Fibroblast of mammary gland (primary cell): ENCODE measurements at regions not wholly inside any gene's neighbourhood (a gene's known extent, or its start where the extent isn't known, plus 50 kb on each side); places are given as distances from the start of the nearest gene placed in this dataset.
A peak's percentile ranks its signal among the peaks of the same experiment; 100 is the strongest.

Experiments
- DNase-seq: peaks from one replicate; pipeline ENCODE4 v3.0.0-alpha.2; 2010; ENCODE audit warnings: low read depth
- H3K4me3 ChIP-seq: 2 replicates; pipeline ENCODE4 v1.5.1; 2011; ENCODE audit warnings: low read depth, mild to moderate bottlenecking, low read length, moderate library complexity; ENCODE audit not compliant: control insufficient read depth
- CTCF ChIP-seq: conservative IDR thresholded peaks from 2 replicates; pipeline ENCODE4 v1.5.1; 2011; ENCODE audit warnings: low read depth, low read length, inconsistent platforms; ENCODE audit not compliant: control insufficient read depth, insufficient read depth

- no peak for TF ChIP-seq CTCF
- no peak for DNase-seq
- H3K4me3 ChIP-seq: no peak overlapping the region
Observed at GRCh38 chr3:150063237-150063636, 92.5 kb upstream of the PFN2 start.

GRCh38 chr3:150062492-150062891, 91.8 kb upstream of the PFN2 start:
- peak; percentile 84 for DNase-seq
- peak overlapping the region; percentile 17 for H3K4me3 ChIP-seq
- no peak for TF ChIP-seq CTCF

- no peak overlapping the region for H3K4me3 ChIP-seq
- no peak for TF ChIP-seq CTCF
Observed at GRCh38 chr3:150061288-150062024, 90.8 kb upstream of the PFN2 start.

GRCh38 chr3:150059729-150060128, 89.0 kb upstream of the PFN2 start:
- TF ChIP-seq CTCF: no peak
- H3K4me3 ChIP-seq: no peak overlapping the region
- no peak for DNase-seq

More at GRCh38 chr3:150061288-150062024, 90.8 kb upstream of the PFN2 start:
- no peak for DNase-seq

GRCh38 chr3:150059241-150059640, 88.5 kb upstream of the PFN2 start:
- peak; percentile 24 for DNase-seq
- no peak overlapping the region for H3K4me3 ChIP-seq
- TF ChIP-seq CTCF: no peak

GRCh38 chr3:150057227-150057626, 86.5 kb upstream of the PFN2 start:
- no peak for DNase-seq
- H3K4me3 ChIP-seq: no peak overlapping the region

More at GRCh38 chr3:150057227-150057626, 86.5 kb upstream of the PFN2 start:
- no peak for TF ChIP-seq CTCF
